ENCODE measurements at regions not wholly inside any gene's neighbourhood (a gene's known extent, or its start where the extent isn't known, plus 50 kb on each side); places are given as distances from the start of the nearest gene placed in this dataset.
"Not testable (repeated sequence)": the region's sequence is repeated elsewhere in the genome, so short reads cannot be mapped to it uniquely, and the experiment has no call there.

- DNase-seq, result no peak
- no peak for TF ChIP-seq GATA1 (IDR thresholded peaks at IDR 0.05; ENCODE audit: low read depth, low read length)
- no peak for TF ChIP-seq POLR2A (IDR thresholded peaks at IDR 0.05; ENCODE audit: low read length)
Measured at GRCh38 chr12:104906695-104907094, 51.4 kb downstream of the SLC41A2 start.

DNA sequence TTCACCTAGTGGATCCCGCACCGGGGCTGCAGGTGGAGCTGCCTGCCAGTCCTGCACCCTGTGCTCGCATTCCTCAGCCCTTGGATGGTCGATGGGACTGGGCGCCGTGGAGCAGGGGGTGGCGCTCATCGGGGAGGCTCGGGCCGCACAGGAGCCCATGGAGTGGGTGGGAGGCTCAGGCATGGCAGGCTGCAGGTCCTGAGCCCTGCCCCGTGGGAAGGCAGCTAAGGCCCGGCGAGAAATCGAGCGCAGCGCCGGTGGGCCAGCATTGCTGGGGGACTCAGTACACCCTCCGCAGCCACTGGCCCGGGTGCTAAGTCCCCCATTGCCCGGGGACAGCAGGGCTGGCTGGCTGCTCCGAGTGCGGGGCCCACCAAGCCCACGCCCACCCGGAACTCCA, 52.6 kb downstream of the SLC41A2 start:
- not testable (repeated sequence) for DNase-seq

- no peak for DNase-seq
- no peak for TF ChIP-seq POLR2A (IDR thresholded peaks at IDR 0.05; ENCODE audit: low read length)
- TF ChIP-seq GATA1 (IDR thresholded peaks at IDR 0.05; ENCODE audit: low read depth, low read length), result no peak
Measured at GRCh38 chr12:104903648-104904423, 54.3 kb downstream of the SLC41A2 start.

DNA sequence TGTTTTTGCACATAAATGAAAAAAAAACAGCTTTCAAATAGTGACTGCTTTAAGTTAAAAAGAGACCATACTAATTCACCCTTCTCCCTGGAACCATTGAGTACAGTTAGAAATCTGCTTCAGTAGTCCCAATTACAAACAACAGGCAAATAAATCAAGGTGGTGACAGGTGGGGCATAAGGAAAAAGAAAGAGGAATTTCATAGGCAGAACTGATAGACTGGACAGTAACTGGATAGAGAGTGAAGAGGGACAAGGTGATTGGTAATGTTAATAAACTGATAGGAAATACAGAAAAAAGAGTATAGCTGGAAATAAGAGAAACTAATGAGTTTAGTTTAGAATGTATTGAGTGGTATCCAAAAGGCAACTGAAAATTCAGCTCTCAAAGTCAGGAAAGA, 56.0 kb downstream of the SLC41A2 start:
- DNase-seq, result no peak
- no peak for TF ChIP-seq GATA1 (IDR thresholded peaks at IDR 0.05; ENCODE audit: low read depth, low read length)
- TF ChIP-seq POLR2A (IDR thresholded peaks at IDR 0.05; ENCODE audit: low read length), result no peak

GRCh38 chr12:104896710-104897109, 61.4 kb downstream of the SLC41A2 start:
- TF ChIP-seq GATA1 (IDR thresholded peaks at IDR 0.05; ENCODE audit: low read depth, low read length) (no peak), POLR2A (IDR thresholded peaks at IDR 0.05; ENCODE audit: low read length) (no peak)
- DNase-seq, result no peak

DNA sequence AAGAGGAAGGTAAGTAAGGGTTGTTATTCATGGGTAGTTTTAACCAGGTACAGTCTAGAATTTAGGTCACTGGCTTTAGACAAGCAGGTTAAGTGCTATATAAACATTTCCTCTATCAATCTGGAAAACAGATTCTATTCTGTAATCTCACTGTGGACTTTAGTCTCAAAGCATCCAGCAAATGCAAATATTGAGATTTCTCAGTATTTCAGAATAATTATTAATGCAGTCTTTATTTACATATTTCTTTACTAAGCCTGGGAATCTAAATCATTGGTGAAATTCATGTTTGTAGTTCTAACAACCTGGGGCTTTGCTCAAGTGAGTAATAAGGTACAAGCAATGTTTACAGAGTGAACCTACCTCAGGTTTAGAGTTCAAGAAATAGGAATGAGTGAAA, 61.9 kb downstream of the SLC41A2 start:
- no peak for DNase-seq
- TF ChIP-seq POLR2A (IDR thresholded peaks at IDR 0.05; ENCODE audit: low read length) (no peak), GATA1 (IDR thresholded peaks at IDR 0.05; ENCODE audit: low read depth, low read length) (no peak)

GRCh38 chr12:104895415-104895814, 62.7 kb downstream of the SLC41A2 start:
- no peak for DNase-seq
- no peak for TF ChIP-seq POLR2A (IDR thresholded peaks at IDR 0.05; ENCODE audit: low read length)
- no peak for TF ChIP-seq GATA1 (IDR thresholded peaks at IDR 0.05; ENCODE audit: low read depth, low read length)

DNA sequence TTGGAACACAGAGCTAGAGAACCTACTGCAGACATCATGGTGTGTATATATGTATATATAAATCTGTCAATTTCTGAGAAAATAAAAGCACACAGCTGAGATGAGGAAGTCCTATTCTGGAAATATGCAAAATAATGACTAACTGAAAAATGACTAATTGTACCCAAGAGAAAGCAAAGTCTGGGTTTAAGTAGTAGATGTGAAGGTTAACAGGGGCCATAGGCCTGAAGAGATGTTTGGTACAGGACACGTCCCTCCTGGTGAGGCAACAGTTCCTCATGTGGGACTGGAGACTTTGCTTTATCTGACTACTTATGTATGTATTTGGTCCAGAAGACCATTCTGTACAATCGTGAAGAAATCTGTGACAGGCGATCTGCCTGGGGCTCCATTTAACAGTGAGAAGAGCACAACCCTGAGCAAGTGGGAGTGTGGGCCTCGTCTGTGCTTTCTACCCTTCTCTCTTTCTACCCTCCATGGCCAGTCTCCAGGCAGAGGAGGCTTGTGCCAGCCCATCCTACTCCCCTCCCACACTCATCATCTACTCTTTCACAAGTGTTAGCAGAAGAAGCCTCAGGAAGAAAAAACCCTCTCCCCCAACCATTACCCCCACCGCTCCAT, 67.5 kb downstream of the SLC41A2 start:
- TF ChIP-seq POLR2A (IDR thresholded peaks at IDR 0.05; ENCODE audit: low read length) (no peak), GATA1 (IDR thresholded peaks at IDR 0.05; ENCODE audit: low read depth, low read length) (no peak)
- no peak for DNase-seq

DNA sequence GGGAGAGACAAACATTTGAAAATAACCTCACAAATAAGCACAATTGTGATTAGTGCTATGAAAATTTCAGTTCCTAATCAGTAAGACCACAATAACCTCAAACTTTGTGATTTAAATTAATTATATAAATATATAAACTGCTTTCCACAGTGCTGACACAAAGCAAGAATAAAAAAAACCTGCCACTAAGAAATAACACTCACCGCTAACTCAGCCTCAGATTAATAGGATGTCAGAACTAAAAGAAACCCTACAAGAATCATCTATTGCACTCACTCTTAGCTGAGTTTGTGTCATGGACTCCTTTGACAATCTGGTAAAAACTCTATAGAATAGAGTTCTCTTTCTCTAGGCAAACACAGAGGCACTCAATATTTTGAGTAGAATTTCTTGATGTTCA, 68.4 kb downstream of the SLC41A2 start:
- TF ChIP-seq GATA1 (IDR thresholded peaks at IDR 0.05; ENCODE audit: low read depth, low read length) (no peak), POLR2A (IDR thresholded peaks at IDR 0.05; ENCODE audit: low read length) (no peak)
- no peak for DNase-seq

- DNase-seq, result no peak
- TF ChIP-seq GATA1 (IDR thresholded peaks at IDR 0.05; ENCODE audit: low read depth, low read length) (no peak), POLR2A (IDR thresholded peaks at IDR 0.05; ENCODE audit: low read length) (no peak)
Measured at GRCh38 chr12:104888892-104889291, 69.2 kb downstream of the SLC41A2 start.

- no peak for DNase-seq
- TF ChIP-seq GATA1 (IDR thresholded peaks at IDR 0.05; ENCODE audit: low read depth, low read length) (no peak), POLR2A (IDR thresholded peaks at IDR 0.05; ENCODE audit: low read length) (no peak)
Measured at GRCh38 chr12:104888481-104888880, 69.6 kb downstream of the SLC41A2 start.

- TF ChIP-seq POLR2A (IDR thresholded peaks at IDR 0.05; ENCODE audit: low read length) (no peak), GATA1 (IDR thresholded peaks at IDR 0.05; ENCODE audit: low read depth, low read length) (no peak)
- DNase-seq, result no peak
Measured at GRCh38 chr12:104887452-104887851, 70.6 kb downstream of the SLC41A2 start.

GRCh38 chr12:104886418-104887401, 71.4 kb downstream of the SLC41A2 start:
- TF ChIP-seq GATA1 (IDR thresholded peaks at IDR 0.05; ENCODE audit: low read depth, low read length) (no peak), POLR2A (IDR thresholded peaks at IDR 0.05; ENCODE audit: low read length) (no peak)
- DNase-seq, result no peak

- DNase-seq, result not testable (repeated sequence)
Measured at GRCh38 chr12:104878858-104879257, 79.2 kb downstream of the SLC41A2 start.

All from erythroblast (primary cell).